ENCODE measurements at regions not wholly inside any gene's neighbourhood (a gene's known extent, or its start where the extent isn't known, plus 50 kb on each side); places are given as distances from the start of the nearest gene placed in this dataset.

DNA sequence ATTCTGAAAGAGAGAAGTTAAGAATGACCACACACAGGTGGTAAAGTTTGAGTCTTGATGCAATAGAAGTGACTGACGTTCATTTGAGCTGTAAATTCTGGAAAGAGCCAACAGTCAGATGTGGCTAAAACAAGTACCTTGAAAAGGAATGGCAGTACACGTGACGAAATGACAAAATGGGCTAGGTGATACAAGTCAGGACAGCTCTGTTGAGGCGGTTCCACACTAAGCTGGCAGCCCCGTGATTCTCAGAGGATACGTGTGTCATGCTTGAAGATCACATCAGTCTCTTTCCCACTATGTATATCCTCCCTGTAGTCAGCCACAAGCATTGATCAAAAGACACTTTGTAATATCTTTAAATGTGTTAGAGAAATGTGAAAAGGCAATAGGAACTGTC lies 881.3 kb upstream of the ADGRL2 start:
- ChIA-PET POLR2A (no interaction called here), CTCF (ENCODE audit: low intra/inter-chr PET ratio, low total read pairs) (no interaction called here)
- FAIRE-seq (no peak), DNase-seq (ENCODE audit: low spot score) (no peak), ATAC-seq (no peak)
- intact Hi-C loops (cut with micrococcal nuclease; ENCODE audit: unreplicated experiment): no loop called here
- H3K4me1 ChIP-seq (ENCODE audit: insufficient read depth, low read length): no peaks in the 10 kb centered on the region
- H3K4me3 ChIP-seq (replicated peaks in 1 of 3; ENCODE audit: insufficient read depth in 1 of 3, low read depth in 2 of 3, low read length in 3 of 3): no peak overlapping the region
- no peaks in the 10 kb centered on the region for H3K27me3 ChIP-seq (ENCODE audit: control insufficient read depth in 1 of 2, insufficient read depth in 2 of 2, low read length in 2 of 2)
- TF ChIP-seq SSRP1 (CRISPR knock-in tag; IDR thresholded peaks at IDR 0.05) (no peak), ZNF556 (CRISPR knock-in tag; IDR thresholded peaks at IDR 0.05; ENCODE audit: borderline replicate concordance) (no peak), MED13 (CRISPR knock-in tag; IDR thresholded peaks at IDR 0.05) (no peak), HMG20A (CRISPR knock-in tag; IDR thresholded peaks at IDR 0.05; ENCODE audit: borderline replicate concordance) (no peak), MAF1 (CRISPR knock-in tag; IDR thresholded peaks at IDR 0.05; ENCODE audit: borderline replicate concordance) (no peak), ZNF335 (CRISPR knock-in tag; IDR thresholded peaks at IDR 0.05) (no peak)
- TF ChIP-seq, protein P1, sequence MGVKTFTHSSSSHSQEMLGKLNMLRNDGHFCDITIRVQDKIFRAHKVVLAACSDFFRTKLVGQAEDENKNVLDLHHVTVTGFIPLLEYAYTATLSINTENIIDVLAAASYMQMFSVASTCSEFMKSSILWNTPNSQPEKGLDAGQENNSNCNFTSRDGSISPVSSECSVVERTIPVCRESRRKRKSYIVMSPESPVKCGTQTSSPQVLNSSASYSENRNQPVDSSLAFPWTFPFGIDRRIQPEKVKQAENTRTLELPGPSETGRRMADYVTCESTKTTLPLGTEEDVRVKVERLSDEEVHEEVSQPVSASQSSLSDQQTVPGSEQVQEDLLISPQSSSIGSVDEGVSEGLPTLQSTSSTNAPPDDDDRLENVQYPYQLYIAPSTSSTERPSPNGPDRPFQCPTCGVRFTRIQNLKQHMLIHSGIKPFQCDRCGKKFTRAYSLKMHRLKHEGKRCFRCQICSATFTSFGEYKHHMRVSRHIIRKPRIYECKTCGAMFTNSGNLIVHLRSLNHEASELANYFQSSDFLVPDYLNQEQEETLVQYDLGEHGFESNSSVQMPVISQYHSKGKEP (CRISPR knock-in tag; IDR thresholded peaks at IDR 0.05): no peak
- TF ChIP-seq, protein P2, sequence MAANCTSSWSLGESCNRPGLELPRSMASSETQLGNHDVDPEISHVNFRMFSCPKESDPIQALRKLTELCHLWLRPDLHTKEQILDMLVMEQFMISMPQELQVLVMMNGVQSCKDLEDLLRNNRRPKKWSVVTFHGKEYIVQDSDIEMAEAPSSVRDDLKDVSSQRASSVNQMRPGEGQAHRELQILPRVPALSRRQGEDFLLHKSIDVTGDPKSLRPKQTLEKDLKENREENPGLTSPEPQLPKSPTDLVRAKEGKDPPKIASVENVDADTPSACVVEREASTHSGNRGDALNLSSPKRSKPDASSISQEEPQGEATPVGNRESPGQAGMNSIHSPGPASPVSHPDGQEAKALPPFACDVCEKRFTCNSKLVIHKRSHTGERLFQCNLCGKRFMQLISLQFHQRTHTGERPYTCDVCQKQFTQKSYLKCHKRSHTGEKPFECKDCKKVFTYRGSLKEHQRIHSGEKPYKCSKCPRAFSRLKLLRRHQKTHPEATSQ (CRISPR knock-in tag; IDR thresholded peaks at IDR 0.05; ENCODE audit: borderline replicate concordance): no peak
- TF ChIP-seq, protein P3, sequence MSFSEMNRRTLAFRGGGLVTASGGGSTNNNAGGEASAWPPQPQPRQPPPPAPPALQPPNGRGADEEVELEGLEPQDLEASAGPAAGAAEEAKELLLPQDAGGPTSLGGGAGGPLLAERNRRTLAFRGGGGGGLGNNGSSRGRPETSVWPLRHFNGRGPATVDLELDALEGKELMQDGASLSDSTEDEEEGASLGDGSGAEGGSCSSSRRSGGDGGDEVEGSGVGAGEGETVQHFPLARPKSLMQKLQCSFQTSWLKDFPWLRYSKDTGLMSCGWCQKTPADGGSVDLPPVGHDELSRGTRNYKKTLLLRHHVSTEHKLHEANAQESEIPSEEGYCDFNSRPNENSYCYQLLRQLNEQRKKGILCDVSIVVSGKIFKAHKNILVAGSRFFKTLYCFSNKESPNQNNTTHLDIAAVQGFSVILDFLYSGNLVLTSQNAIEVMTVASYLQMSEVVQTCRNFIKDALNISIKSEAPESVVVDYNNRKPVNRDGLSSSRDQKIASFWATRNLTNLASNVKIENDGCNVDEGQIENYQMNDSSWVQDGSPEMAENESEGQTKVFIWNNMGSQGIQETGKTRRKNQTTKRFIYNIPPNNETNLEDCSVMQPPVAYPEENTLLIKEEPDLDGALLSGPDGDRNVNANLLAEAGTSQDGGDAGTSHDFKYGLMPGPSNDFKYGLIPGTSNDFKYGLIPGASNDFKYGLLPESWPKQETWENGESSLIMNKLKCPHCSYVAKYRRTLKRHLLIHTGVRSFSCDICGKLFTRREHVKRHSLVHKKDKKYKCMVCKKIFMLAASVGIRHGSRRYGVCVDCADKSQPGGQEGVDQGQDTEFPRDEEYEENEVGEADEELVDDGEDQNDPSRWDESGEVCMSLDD (CRISPR knock-in tag; IDR thresholded peaks at IDR 0.05; ENCODE audit: borderline replicate concordance): no peak
- TF ChIP-seq, protein P4, sequence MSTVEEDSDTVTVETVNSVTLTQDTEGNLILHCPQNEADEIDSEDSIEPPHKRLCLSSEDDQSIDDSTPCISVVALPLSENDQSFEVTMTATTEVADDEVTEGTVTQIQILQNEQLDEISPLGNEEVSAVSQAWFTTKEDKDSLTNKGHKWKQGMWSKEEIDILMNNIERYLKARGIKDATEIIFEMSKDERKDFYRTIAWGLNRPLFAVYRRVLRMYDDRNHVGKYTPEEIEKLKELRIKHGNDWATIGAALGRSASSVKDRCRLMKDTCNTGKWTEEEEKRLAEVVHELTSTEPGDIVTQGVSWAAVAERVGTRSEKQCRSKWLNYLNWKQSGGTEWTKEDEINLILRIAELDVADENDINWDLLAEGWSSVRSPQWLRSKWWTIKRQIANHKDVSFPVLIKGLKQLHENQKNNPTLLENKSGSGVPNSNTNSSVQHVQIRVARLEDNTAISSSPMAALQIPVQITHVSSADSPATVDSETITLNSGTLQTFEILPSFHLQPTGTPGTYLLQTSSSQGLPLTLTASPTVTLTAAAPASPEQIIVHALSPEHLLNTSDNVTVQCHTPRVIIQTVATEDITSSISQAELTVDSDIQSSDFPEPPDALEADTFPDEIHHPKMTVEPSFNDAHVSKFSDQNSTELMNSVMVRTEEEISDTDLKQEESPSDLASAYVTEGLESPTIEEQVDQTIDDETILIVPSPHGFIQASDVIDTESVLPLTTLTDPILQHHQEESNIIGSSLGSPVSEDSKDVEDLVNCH (CRISPR knock-in tag; IDR thresholded peaks at IDR 0.05): no peak
- TF ChIP-seq, protein P5, sequence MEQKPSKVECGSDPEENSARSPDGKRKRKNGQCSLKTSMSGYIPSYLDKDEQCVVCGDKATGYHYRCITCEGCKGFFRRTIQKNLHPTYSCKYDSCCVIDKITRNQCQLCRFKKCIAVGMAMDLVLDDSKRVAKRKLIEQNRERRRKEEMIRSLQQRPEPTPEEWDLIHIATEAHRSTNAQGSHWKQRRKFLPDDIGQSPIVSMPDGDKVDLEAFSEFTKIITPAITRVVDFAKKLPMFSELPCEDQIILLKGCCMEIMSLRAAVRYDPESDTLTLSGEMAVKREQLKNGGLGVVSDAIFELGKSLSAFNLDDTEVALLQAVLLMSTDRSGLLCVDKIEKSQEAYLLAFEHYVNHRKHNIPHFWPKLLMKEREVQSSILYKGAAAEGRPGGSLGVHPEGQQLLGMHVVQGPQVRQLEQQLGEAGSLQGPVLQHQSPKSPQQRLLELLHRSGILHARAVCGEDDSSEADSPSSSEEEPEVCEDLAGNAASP (CRISPR knock-in tag; IDR thresholded peaks at IDR 0.05; ENCODE audit: borderline replicate concordance): no peak
- no peak overlapping the region for H3K9ac ChIP-seq (ENCODE audit: insufficient read depth, low read depth, low read length)
- H3K36me3 ChIP-seq (replicated peaks in 1 of 2; ENCODE audit: control insufficient read depth in 1 of 2, insufficient read depth in 2 of 2, low read length in 2 of 2): no peaks in the 10 kb centered on the region
- H3K27ac ChIP-seq (ENCODE audit: extremely low read length, insufficient read depth, low read length): no peak overlapping the region
- BruUV-seq (replicated peaks): no TSS peak
- in situ Hi-C loops (cut with HindIII; ENCODE audit: extremely low pct_ligation_motif_present, low pct_unique_long_range_greater_than_20kb): no loop called here
- H2AFZ ChIP-seq (ENCODE audit: low read length): no peak overlapping the region
- 2% methylated on average over 6 of the region's 6 CpGs for WGBS (ENCODE audit: low lambda C conversion rate)
- no peak overlapping the region for H3K4me2 ChIP-seq (ENCODE audit: low read depth, low read length)
- no peaks in the 10 kb centered on the region for H4K20me1 ChIP-seq (ENCODE audit: insufficient read depth, low read length)
- no peaks in the 10 kb centered on the region for H3K79me2 ChIP-seq (ENCODE audit: insufficient read depth, low read length)
- peaks cover 74% of the 10 kb centered on the region for H3K9me3 ChIP-seq (ENCODE audit: low read length)

Measured in HepG2 (cell line).